LNCaP clone FGC (cell line): ENCODE measurements at regions not wholly inside any gene's neighbourhood (a gene's known extent, or its start where the extent isn't known, plus 50 kb on each side); places are given as distances from the start of the nearest gene placed in this dataset.
A peak's percentile ranks its signal among the peaks of the same experiment; 100 is the strongest.

Experiments used
- DNase-seq: peaks from one replicate; pipeline ENCODE4 v3.0.0-alpha.2; 2011; ENCODE audit warnings: low read depth
- H3K4me3 ChIP-seq: 2 replicates; pipeline ENCODE4 v1.5.1; 2011; ENCODE audit warnings: mild to moderate bottlenecking, low read depth, low read length, control low read depth
- CTCF ChIP-seq: IDR thresholded peaks from 2 replicates; pipeline ENCODE4 v1.5.1; 2012; ENCODE audit warnings: mild to moderate bottlenecking; ENCODE audit not compliant: control insufficient read depth, insufficient read depth; ENCODE audit errors: extremely low read depth

DNA sequence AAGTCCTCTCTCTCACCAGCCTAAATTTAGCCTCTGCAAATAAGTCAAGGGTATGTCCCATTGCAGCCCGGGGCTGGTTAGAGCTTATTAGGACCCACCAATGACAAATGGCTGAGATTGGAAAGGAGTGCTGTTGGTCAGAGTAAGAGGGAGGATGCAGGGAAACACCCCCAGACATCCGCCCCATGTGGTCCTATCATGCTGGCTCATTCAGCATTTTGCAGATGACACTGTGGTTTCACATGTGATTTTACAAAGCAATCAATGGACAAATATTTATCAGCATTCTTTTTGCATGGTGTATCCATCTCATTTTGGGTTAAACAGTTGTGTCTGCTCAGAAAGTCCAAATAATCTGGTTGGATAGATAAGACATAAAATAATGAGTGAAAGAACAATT is 152.2 kb upstream of the EXOC2 start:
- no peak overlapping the region for H3K4me3 ChIP-seq
- no peak for TF ChIP-seq CTCF
- no peak for DNase-seq

GRCh38 chr6:842141-842540 is 149.2 kb upstream of the EXOC2 start:
- H3K4me3 ChIP-seq: no peak overlapping the region
- DNase-seq: no peak

DNA sequence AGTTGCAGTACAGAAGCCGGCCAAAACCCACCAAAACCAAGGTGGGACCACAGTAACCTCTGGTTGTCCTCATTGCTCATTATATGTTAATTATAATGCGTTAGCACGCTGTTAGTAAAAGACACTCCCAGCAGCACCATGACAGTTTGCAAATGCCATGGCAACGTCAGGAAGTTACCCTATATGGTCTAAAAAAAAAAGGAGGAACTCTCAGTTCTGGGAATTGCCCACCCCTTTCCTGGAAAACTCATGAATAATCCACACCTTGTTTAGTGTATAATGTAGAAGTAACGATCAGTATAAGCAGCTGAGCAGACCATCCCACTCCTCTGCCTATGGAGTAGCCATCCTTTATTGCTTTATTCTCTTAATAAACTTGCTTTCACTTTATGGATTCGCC is 148.6 kb upstream of the EXOC2 start:
- no peak for DNase-seq
- no peak for TF ChIP-seq CTCF
- H3K4me3 ChIP-seq: no peak overlapping the region

More at GRCh38 chr6:842141-842540, 149.2 kb upstream of the EXOC2 start:
- TF ChIP-seq CTCF: no peak

DNA sequence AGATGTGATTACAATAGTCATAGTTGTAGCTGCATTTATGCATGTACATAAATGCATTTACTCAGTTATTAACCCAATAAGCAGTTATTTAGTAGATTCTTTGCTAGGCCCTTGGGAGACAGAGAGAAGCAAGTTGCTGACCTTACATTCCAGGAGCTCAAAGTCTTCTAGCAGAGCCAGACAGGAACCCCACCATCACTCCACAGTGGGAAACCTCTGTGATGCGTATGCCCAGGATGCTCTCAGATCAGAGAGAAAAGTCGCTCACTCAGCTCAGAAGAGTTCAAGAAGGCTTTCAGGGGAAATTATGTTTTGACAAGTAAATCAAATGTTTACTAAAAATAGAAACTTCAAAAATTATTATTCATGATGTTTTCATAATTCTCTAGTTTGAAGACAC is 146.3 kb upstream of the EXOC2 start:
- no peak for TF ChIP-seq CTCF
- no peak overlapping the region for H3K4me3 ChIP-seq
- no peak for DNase-seq

- no peak for TF ChIP-seq CTCF
- no peak overlapping the region for H3K4me3 ChIP-seq
- peak; percentile 21 for DNase-seq
Measured at GRCh38 chr6:837380-837779, 144.4 kb upstream of the EXOC2 start.

- H3K4me3 ChIP-seq: no peak overlapping the region
- DNase-seq: no peak
- no peak for TF ChIP-seq CTCF
Measured at GRCh38 chr6:836276-836853, 143.4 kb upstream of the EXOC2 start.

GRCh38 chr6:835476-836160 is 142.7 kb upstream of the EXOC2 start:
- no peak overlapping the region for H3K4me3 ChIP-seq
- no peak for DNase-seq
- TF ChIP-seq CTCF: no peak
